Lower leg skin (tissue), 4 donors: ENCODE measurements at regions not wholly inside any gene's neighbourhood (a gene's known extent, or its start where the extent isn't known, plus 50 kb on each side); places are given as distances from the start of the nearest gene placed in this dataset.

Experiments used
- DNase-seq, 2 donors: peaks; one replicate each; pipeline ENCODE4 v3.0.0-alpha.2; 2019; ENCODE audit warnings: low spot score in 2 of 2
- H3K4me3 ChIP-seq: fragments of 200-600 bp; sonication (generic); 2 replicates; pipeline ENCODE4 v1.5.1; 2017; ENCODE audit warnings: mild to moderate bottlenecking, low read depth; ENCODE audit not compliant: poor library complexity, severe bottlenecking
- CTCF ChIP-seq, 3 donors: fragments of 450-650 bp; IDR thresholded peaks; one replicate each; pipeline ENCODE4 v1.5.1; 2016; ENCODE audit warnings: antibody characterized with exemption in 3 of 3, mild to moderate bottlenecking in 3 of 3, moderate library complexity in 2 of 3
- POLR2A ChIP-seq, 2 donors: fragments of 450-650 bp; IDR thresholded peaks; one replicate each; pipeline ENCODE4 v1.6.1; 2016 to 2017; ENCODE audit warnings: antibody characterized with exemption in 2 of 2, mild to moderate bottlenecking in 1 of 2, moderate library complexity in 1 of 2
- WGBS, 2 donors: methylation state at CpG; one replicate each; pipeline ENCODE4 v1.1.5; 2018; 5-methylcytosine and 5-hydroxymethylcytosine counted together
- intact Hi-C: fragments of 100-400 bp; cut with DNase I; formaldehyde crosslinking; loops from one replicate; pipeline ENCODE4 v1.15.0; 2023; ENCODE audit warnings: low total_unique reads

- no peak for TF ChIP-seq POLR2A (IDR thresholded peaks at IDR 0.05)
- TF ChIP-seq CTCF (IDR thresholded peaks at IDR 0.05) = no peak
- WGBS, 2 donors = 57 to 77% methylated on average over 10 of the region's 10 CpGs
- no peak overlapping the region for H3K4me3 ChIP-seq
- intact Hi-C loops = loop anchor here (5.0 kb wide), 1 partner anchor 189 kb away; no protein-coding TSS in a partner anchor
- no peak for DNase-seq
Measured at GRCh38 chr14:44873536-44873935, 88.2 kb downstream of the KLHL28 start.

GRCh38 chr14:44866770-44867169 lies 95.0 kb downstream of the KLHL28 start:
- intact Hi-C loops = no loop called here
- no peak for DNase-seq
- no peak overlapping the region for H3K4me3 ChIP-seq
- TF ChIP-seq POLR2A (IDR thresholded peaks at IDR 0.05) (no peak), CTCF (IDR thresholded peaks at IDR 0.05) (no peak)
- WGBS, 2 donors = 59 to 73% methylated on average over 1 of the region's 1 CpG

GRCh38 chr14:44866322-44866721 lies 95.4 kb downstream of the KLHL28 start:
- no peak overlapping the region for H3K4me3 ChIP-seq
- TF ChIP-seq CTCF (IDR thresholded peaks at IDR 0.05) = no peak
- TF ChIP-seq POLR2A (IDR thresholded peaks at IDR 0.05) = no peak
- no peak for DNase-seq
- intact Hi-C loops = no loop called here
- 96 to 100% methylated on average over 2 of the region's 2 CpGs for WGBS, 2 donors

GRCh38 chr14:44863271-44863670 lies 98.5 kb downstream of the KLHL28 start:
- WGBS, 2 donors = 64 to 65% methylated on average over 3 of the region's 3 CpGs
- no peak for DNase-seq
- TF ChIP-seq POLR2A (IDR thresholded peaks at IDR 0.05) = no peak
- no peak for TF ChIP-seq CTCF (IDR thresholded peaks at IDR 0.05)
- intact Hi-C loops = no loop called here
- H3K4me3 ChIP-seq = no peak overlapping the region

GRCh38 chr14:44854114-44854513 lies 107.6 kb downstream of the KLHL28 start:
- TF ChIP-seq CTCF (IDR thresholded peaks at IDR 0.05) = no peak
- TF ChIP-seq POLR2A (IDR thresholded peaks at IDR 0.05) = no peak
- 93% methylated on average over 4 of the region's 4 CpGs for WGBS, 2 donors
- intact Hi-C loops = no loop called here

GRCh38 chr14:44847526-44848309 lies 114.0 kb downstream of the KLHL28 start:
- no peak overlapping the region for H3K4me3 ChIP-seq
- intact Hi-C loops = no loop called here
- TF ChIP-seq CTCF (IDR thresholded peaks at IDR 0.05) (no peak), POLR2A (IDR thresholded peaks at IDR 0.05) (no peak)
- DNase-seq = no peak
- WGBS, 2 donors = 74 to 79% methylated on average over 8 of the region's 8 CpGs

More at GRCh38 chr14:44854114-44854513, 107.6 kb downstream of the KLHL28 start:
- no peak for DNase-seq
- H3K4me3 ChIP-seq = no peak overlapping the region
